Uterus (tissue), 3 donors: ENCODE measurements at regions not wholly inside any gene's neighbourhood (a gene's known extent, or its start where the extent isn't known, plus 50 kb on each side); places are given as distances from the start of the nearest gene placed in this dataset.

Source experiments
- DNase-seq, 2 donors: peaks; one replicate each; pipeline ENCODE4 v3.0.0-alpha.2; 2019 to 2020
- H3K27ac ChIP-seq, 2 donors: fragments of 200-600 bp; sonication (generic); 1 replicate in 1 of 2; 2 replicates in 1 of 2; pipeline ENCODE4 v1.5.1; 2016 to 2018
- H3K27me3 ChIP-seq, 2 donors: fragments of 200-600 bp; sonication (generic); one replicate each; pipeline ENCODE4 v1.5.1; 2018 to 2019; ENCODE audit warnings: control low read depth in 1 of 2
- H3K36me3 ChIP-seq, 2 donors: fragments of 200-600 bp; sonication (generic); one replicate each; pipeline ENCODE4 v1.5.1; 2019; ENCODE audit warnings: control low read depth in 1 of 2
- H3K4me1 ChIP-seq, 2 donors: fragments of 200-600 bp; sonication (generic); one replicate each; pipeline ENCODE4 v1.5.1; 2018 to 2019; ENCODE audit warnings: control low read depth in 1 of 2
- H3K4me3 ChIP-seq, 2 donors: fragments of 200-600 bp; sonication (generic); 1 replicate in 1 of 2; 2 replicates in 1 of 2; pipeline ENCODE4 v1.5.1; 2018 to 2019; ENCODE audit warnings: mild to moderate bottlenecking in 1 of 2
- H3K9me3 ChIP-seq, 2 donors: fragments of 200-600 bp; sonication (generic); one replicate each; pipeline ENCODE4 v1.5.1; 2019; ENCODE audit warnings: control low read depth in 1 of 2
- CTCF ChIP-seq, 4 experiments: fragments of 200-600 bp in 2 of 4; fragments of 450-650 bp in 2 of 4; sonication (generic) in 2 of 4; IDR thresholded peaks; one replicate each; pipeline ENCODE4 v1.5.1; 2016 to 2019; ENCODE audit warnings: antibody characterized with exemption in 4 of 4, mild to moderate bottlenecking in 2 of 4, moderate library complexity in 1 of 4
- POLR2A ChIP-seq, 2 donors: fragments of 450-650 bp; IDR thresholded peaks; one replicate each; pipeline ENCODE4 v1.6.1; 2016; ENCODE audit warnings: antibody characterized with exemption in 2 of 2, mild to moderate bottlenecking in 1 of 2, moderate library complexity in 1 of 2
- intact Hi-C: fragments of 100-400 bp; cut with DNase I; formaldehyde crosslinking; loops from one replicate; pipeline ENCODE4 v1.15.1; 2023; ENCODE audit warnings: low total_unique reads
- donor health status: DM: yes; HTN: yes; CAD: no.

GRCh38 chr14:104294983-104295680, 156.7 kb downstream of the KIF26A start:
- no peak overlapping the region for H3K4me3 ChIP-seq
- TF ChIP-seq POLR2A (IDR thresholded peaks at IDR 0.05) (no peak), CTCF (IDR thresholded peaks at IDR 0.05) (no peak)
- no peak overlapping the region for H3K27ac ChIP-seq
- H3K9me3 ChIP-seq = no peaks in the 10 kb centered on the region
- no peaks in the 10 kb centered on the region for H3K27me3 ChIP-seq
- H3K36me3 ChIP-seq = no peaks in the 10 kb centered on the region
- no peak for DNase-seq
- H3K4me1 ChIP-seq = no peaks in the 10 kb centered on the region
- intact Hi-C loops = no loop called here

- no peak overlapping the region for H3K4me3 ChIP-seq
- DNase-seq = no peak
- H3K27ac ChIP-seq = no peak overlapping the region
- TF ChIP-seq CTCF (IDR thresholded peaks at IDR 0.05) (no peak), POLR2A (IDR thresholded peaks at IDR 0.05) (no peak)
- no peaks in the 10 kb centered on the region for H3K27me3 ChIP-seq
- no peaks in the 10 kb centered on the region for H3K36me3 ChIP-seq
- no peaks in the 10 kb centered on the region for H3K9me3 ChIP-seq
- intact Hi-C loops = no loop called here
- H3K4me1 ChIP-seq = no peaks in the 10 kb centered on the region
Measured at GRCh38 chr14:104295681-104296387, 157.4 kb downstream of the KIF26A start.

GRCh38 chr14:104296388-104297312, 158.3 kb downstream of the KIF26A start:
- no peak overlapping the region for H3K27ac ChIP-seq
- DNase-seq = no peak

GRCh38 chr14:104297313-104297704, 158.9 kb downstream of the KIF26A start:
- no peaks in the 10 kb centered on the region for H3K4me1 ChIP-seq
- no peak for DNase-seq
- no peaks in the 10 kb centered on the region for H3K9me3 ChIP-seq
- H3K36me3 ChIP-seq = no peaks in the 10 kb centered on the region
- intact Hi-C loops = no loop called here
- TF ChIP-seq POLR2A (IDR thresholded peaks at IDR 0.05) (no peak), CTCF (IDR thresholded peaks at IDR 0.05) (no peak)
- H3K27ac ChIP-seq = no peak overlapping the region
- H3K27me3 ChIP-seq = no peaks in the 10 kb centered on the region
- no peak overlapping the region for H3K4me3 ChIP-seq

More at GRCh38 chr14:104296388-104297312, 158.3 kb downstream of the KIF26A start:
- no peaks in the 10 kb centered on the region for H3K4me1 ChIP-seq
- no peaks in the 10 kb centered on the region for H3K27me3 ChIP-seq
- H3K4me3 ChIP-seq = no peak overlapping the region
- H3K9me3 ChIP-seq = no peaks in the 10 kb centered on the region
- H3K36me3 ChIP-seq = no peaks in the 10 kb centered on the region
- intact Hi-C loops = no loop called here
- TF ChIP-seq CTCF (IDR thresholded peaks at IDR 0.05) = no peak
- TF ChIP-seq POLR2A (IDR thresholded peaks at IDR 0.05) = no peak
